GM21515 (cell line): ENCODE measurements at regions not wholly inside any gene's neighbourhood (a gene's known extent, or its start where the extent isn't known, plus 50 kb on each side); places are given as distances from the start of the nearest gene placed in this dataset.

ENCODE experiments used
- ATAC-seq: cut with Tn5 transposase; IDR thresholded peaks from one replicate; pipeline ENCODE4 v1.9.1; 2021; ENCODE audit not compliant: unreplicated experiment

DNA sequence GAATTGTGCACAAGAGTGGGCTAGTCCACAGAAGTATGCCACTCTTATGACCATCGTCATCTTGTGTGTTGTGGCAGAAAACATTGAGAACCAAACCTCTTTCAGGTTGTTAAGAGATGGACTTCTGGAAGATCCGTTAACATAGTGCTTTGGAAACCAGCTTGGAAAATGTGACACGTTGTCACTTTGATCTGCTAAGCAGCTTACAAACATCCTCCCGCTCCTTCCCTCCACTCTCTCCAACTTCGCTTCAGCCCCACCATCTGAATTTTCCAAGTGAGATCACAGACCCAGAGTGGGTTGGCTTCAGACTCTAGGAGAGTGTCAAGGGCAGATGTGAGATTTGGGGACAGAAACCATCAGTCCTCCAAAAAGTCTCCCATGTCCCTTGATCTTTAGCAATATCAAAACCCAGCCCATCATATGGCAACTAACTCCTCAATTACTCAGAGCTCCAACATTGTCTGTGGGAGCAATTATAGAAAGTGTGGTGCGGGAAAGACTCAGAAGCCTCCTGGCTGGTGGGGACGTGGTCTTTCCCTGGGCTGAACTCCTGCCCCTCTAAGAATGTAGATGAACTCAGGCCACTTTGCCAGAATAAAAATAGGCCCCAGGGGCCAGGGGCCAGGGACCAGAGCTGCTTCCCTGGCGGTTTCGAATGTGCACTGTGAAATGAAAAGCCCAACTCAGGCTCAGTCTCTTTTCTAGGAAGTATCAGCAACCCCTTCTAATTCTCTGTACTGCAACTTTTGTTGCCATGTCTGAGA, 129.5 kb downstream of the SLC38A6 start:
- no peak for ATAC-seq

GRCh38 chr14:61109288-61109687, 128.2 kb downstream of the SLC38A6 start:
- no peak for ATAC-seq

DNA sequence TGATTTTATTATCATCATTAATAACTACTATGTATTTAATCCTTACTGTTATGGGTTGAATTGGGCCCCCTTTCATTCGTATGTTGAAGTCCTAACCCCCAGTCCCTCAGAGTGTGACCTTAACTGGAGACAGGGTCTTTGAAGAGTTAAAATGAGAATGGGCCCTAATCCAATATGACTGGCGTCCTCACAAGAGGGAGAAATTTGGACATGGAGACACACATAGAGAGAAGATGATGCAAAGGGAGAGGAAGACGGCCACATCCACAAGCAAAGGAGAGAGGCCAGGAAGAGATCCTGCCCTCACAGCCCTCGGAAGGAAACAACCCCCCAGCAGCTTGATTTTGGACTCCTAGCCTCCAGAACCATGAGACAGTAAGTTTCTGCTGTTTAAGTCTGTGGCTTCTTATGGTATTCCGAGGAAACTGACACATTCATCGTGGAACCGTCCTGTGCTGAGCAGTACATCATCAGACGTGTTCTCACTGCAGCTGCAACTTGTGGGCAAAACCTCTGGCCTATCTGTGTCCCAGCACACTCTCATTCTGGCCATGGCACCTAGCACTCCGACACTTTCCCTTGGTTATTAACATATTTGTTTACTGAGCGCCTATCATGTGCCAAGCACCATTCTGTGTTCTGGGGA, 127.6 kb downstream of the SLC38A6 start:
- ATAC-seq: no peak

DNA sequence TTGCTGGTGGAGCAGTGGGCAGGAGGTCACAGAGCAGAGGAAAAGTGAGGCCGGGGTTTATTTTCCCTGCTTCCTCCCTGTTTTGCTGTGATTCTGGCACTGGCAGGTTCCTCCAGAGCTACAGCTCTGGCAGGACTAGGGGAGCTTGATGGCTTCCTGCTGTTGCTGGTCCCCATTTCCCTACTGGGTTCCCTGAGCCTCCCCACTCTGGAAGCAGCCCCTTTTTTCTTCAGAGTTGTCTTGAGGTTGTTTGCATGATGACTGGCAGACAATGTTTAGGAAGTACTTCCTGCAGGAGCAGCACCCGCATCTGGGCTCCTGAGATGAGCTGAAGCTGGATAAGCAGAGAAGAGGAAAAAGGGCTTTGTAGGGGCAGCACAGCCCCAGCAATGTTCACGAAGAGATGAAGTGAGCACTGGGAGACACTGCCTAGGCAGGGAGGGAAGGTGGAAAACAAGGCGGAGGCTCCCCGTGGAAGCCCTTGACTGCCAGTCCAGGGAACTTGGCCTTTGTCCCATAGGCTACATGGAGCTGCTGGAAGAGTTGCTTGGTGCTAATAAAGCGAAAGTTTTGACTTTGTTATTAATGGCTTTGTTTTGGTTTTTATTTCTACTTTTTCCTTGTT, 126.9 kb downstream of the SLC38A6 start:
- ATAC-seq: no peak

- ATAC-seq: no peak
Measured at GRCh38 chr14:61106959-61107641, 126.1 kb downstream of the SLC38A6 start.

- ATAC-seq: no peak
Measured at GRCh38 chr14:61106271-61106958, 125.4 kb downstream of the SLC38A6 start.

- no peak for ATAC-seq
Measured at GRCh38 chr14:61104358-61104757, 123.3 kb downstream of the SLC38A6 start.

GRCh38 chr14:61103541-61104339, 122.7 kb downstream of the SLC38A6 start:
- peak; percentile 82 for ATAC-seq

- no peak for ATAC-seq
Measured at GRCh38 chr14:61102549-61103466, 121.8 kb downstream of the SLC38A6 start.
